GM21529 (cell line): ENCODE measurements at regions not wholly inside any gene's neighbourhood (a gene's known extent, or its start where the extent isn't known, plus 50 kb on each side); places are given as distances from the start of the nearest gene placed in this dataset.
"Not testable (repeated sequence)": the region's sequence is repeated elsewhere in the genome, so short reads cannot be mapped to it uniquely, and the experiment has no call there.

Experiments
- ATAC-seq: cut with Tn5 transposase; IDR thresholded peaks from one replicate; pipeline ENCODE4 v1.9.1; 2021; ENCODE audit not compliant: unreplicated experiment

GRCh38 chr9:34796924-34797323 is 87.0 kb upstream of the CCL21 start:
- ATAC-seq: no peak

- peak; percentile 61 for ATAC-seq
These were observed 83.5 kb upstream of the CCL21 start for GRCh38 chr9:34793428-34793827.

GRCh38 chr9:34783951-34784487 is 74.1 kb upstream of the CCL21 start:
- ATAC-seq: peak; percentile 56

- ATAC-seq: no peak
These were observed 72.4 kb upstream of the CCL21 start for GRCh38 chr9:34782372-34782771.

GRCh38 chr9:34777666-34778065 is 67.7 kb upstream of the CCL21 start:
- no peak for ATAC-seq

GRCh38 chr9:34773955-34774354 is 64.0 kb upstream of the CCL21 start:
- no peak for ATAC-seq

- ATAC-seq: no peak
These were observed 63.5 kb upstream of the CCL21 start for GRCh38 chr9:34773306-34773910.

GRCh38 chr9:34771007-34771406 is 61.1 kb upstream of the CCL21 start:
- ATAC-seq: no peak

- not testable (repeated sequence) for ATAC-seq
These were observed 57.2 kb upstream of the CCL21 start for GRCh38 chr9:34767087-34767486.

- not testable (repeated sequence) for ATAC-seq
These were observed 50.5 kb upstream of the CCL21 start for GRCh38 chr9:34760196-34761040.
